ENCODE measurements at regions not wholly inside any gene's neighbourhood (a gene's known extent, or its start where the extent isn't known, plus 50 kb on each side); places are given as distances from the start of the nearest gene placed in this dataset.

GRCh38 chr10:44259090-44259874 is 125.6 kb downstream of the CXCL12 start:
- TF ChIP-seq EZH2 (IDR thresholded peaks at IDR 0.05): no peak
- TF ChIP-seq, protein P1, sequence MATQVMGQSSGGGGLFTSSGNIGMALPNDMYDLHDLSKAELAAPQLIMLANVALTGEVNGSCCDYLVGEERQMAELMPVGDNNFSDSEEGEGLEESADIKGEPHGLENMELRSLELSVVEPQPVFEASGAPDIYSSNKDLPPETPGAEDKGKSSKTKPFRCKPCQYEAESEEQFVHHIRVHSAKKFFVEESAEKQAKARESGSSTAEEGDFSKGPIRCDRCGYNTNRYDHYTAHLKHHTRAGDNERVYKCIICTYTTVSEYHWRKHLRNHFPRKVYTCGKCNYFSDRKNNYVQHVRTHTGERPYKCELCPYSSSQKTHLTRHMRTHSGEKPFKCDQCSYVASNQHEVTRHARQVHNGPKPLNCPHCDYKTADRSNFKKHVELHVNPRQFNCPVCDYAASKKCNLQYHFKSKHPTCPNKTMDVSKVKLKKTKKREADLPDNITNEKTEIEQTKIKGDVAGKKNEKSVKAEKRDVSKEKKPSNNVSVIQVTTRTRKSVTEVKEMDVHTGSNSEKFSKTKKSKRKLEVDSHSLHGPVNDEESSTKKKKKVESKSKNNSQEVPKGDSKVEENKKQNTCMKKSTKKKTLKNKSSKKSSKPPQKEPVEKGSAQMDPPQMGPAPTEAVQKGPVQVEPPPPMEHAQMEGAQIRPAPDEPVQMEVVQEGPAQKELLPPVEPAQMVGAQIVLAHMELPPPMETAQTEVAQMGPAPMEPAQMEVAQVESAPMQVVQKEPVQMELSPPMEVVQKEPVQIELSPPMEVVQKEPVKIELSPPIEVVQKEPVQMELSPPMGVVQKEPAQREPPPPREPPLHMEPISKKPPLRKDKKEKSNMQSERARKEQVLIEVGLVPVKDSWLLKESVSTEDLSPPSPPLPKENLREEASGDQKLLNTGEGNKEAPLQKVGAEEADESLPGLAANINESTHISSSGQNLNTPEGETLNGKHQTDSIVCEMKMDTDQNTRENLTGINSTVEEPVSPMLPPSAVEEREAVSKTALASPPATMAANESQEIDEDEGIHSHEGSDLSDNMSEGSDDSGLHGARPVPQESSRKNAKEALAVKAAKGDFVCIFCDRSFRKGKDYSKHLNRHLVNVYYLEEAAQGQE (IDR thresholded peaks at IDR 0.05; ENCODE audit: low read depth): no peak
- TF ChIP-seq, protein P2, sequence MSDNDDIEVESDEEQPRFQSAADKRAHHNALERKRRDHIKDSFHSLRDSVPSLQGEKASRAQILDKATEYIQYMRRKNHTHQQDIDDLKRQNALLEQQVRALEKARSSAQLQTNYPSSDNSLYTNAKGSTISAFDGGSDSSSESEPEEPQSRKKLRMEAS (IDR thresholded peaks at IDR 0.05): no peak
- TF ChIP-seq RAD21 (IDR thresholded peaks at IDR 0.05; ENCODE audit: low read depth): no peak
- no peak for TF ChIP-seq POLR2A (IDR thresholded peaks at IDR 0.05; ENCODE audit: borderline replicate concordance, extremely low read depth, insufficient read depth, insufficient read length)
- no peak for TF ChIP-seq JUND (IDR thresholded peaks at IDR 0.05)

All from HCT116 (cell line).